ENCODE measurements at regions not wholly inside any gene's neighbourhood (a gene's known extent, or its start where the extent isn't known, plus 50 kb on each side); places are given as distances from the start of the nearest gene placed in this dataset.

DNA sequence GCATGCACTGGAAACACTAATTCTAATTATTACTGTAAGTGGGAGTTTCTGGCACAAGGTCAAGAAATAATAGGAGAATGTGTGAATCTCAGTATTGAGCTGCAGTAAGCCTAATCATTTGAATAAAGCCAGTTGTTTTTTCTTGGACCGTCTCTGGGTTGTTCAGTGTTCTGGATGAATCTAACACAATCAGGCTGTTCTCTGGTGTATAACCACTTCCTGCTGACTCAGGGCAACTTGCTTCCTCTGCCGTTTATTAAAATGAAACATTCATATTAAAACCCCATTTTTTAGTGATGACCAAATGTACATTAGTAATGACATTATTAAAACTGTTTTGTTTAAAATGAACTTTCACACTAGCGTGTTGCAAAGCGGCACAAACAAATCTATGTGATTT lies 273.1 kb upstream of the SNX7 start:
- ATAC-seq (ENCODE audit: low FRiP score), result no peak
- TF ChIP-seq, protein P1, sequence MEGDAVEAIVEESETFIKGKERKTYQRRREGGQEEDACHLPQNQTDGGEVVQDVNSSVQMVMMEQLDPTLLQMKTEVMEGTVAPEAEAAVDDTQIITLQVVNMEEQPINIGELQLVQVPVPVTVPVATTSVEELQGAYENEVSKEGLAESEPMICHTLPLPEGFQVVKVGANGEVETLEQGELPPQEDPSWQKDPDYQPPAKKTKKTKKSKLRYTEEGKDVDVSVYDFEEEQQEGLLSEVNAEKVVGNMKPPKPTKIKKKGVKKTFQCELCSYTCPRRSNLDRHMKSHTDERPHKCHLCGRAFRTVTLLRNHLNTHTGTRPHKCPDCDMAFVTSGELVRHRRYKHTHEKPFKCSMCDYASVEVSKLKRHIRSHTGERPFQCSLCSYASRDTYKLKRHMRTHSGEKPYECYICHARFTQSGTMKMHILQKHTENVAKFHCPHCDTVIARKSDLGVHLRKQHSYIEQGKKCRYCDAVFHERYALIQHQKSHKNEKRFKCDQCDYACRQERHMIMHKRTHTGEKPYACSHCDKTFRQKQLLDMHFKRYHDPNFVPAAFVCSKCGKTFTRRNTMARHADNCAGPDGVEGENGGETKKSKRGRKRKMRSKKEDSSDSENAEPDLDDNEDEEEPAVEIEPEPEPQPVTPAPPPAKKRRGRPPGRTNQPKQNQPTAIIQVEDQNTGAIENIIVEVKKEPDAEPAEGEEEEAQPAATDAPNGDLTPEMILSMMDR (IDR thresholded peaks at IDR 0.05), result no peak
- DNase-seq (ENCODE audit: low spot score), result no peak

DNA sequence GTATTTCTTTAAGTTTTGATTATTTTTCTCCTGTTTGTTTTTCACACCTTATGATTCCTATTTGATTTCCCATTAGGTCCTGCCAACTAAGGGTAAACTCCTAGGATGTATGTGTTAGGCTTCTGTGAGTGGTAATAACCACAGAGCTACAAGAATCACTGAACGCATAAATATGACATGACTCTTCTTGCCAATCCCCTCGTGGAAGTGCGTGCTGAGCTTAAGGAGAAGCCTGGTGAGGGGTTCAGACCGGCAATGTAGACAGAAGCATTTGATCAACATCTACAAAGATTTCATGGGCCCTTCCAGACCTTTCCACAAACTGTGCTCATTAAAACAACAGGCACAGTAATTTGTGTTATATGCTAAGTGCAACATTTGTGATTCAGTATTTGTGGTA lies 273.8 kb upstream of the SNX7 start:
- DNase-seq (ENCODE audit: low spot score) (no peak), ATAC-seq (ENCODE audit: low FRiP score) (no peak)
- TF ChIP-seq, protein P1 (IDR thresholded peaks at IDR 0.05), result no peak

DNA sequence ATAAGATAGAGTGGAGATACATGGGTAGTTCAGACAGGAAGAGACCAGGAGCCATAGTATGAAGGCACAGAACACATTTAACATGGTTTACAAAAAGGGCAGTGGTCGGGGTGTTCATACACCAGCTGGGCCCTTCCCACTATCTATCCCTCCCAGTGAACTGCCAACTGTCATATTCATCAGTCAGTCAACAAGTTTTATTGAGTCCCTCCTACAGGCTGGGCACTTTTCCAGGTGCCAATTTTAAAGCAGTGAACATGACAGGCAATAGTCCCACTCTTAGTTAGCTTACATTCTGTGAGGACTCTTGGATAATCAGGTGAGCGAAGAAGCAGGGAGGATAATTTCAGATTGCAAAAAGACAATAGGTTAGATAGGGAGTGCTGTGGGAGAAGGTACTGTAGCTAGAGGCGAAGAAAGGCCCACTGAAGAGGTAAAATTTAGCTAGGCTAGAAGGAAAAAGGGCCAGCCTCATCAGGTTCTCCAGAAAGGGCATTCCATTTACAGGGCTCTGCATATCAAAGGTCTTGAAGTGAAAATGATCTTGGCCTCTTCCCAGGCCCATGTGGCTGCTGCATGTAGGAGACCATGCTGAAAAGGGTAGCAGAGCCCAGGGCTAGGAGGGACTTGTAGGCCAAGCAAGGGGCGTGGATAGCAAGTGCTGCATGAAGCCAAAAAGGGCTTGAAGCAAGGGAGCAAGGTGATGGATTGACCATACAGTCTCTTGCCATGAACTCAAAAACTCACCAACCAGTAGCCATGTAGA lies 274.7 kb upstream of the SNX7 start:
- ATAC-seq (ENCODE audit: low FRiP score), result no peak
- DNase-seq (ENCODE audit: low spot score), result no peak
- TF ChIP-seq, protein P1 (IDR thresholded peaks at IDR 0.05), result no peak

- no peak for DNase-seq (ENCODE audit: low spot score)
- TF ChIP-seq, protein P1 (IDR thresholded peaks at IDR 0.05), result no peak
- ATAC-seq (ENCODE audit: low FRiP score), result no peak
Measured at GRCh38 chr1:98385652-98386051, 275.9 kb upstream of the SNX7 start.

GRCh38 chr1:98384461-98385141 lies 276.9 kb upstream of the SNX7 start:
- DNase-seq (ENCODE audit: low spot score), result no peak
- TF ChIP-seq, protein P1 (IDR thresholded peaks at IDR 0.05), result no peak
- ATAC-seq (ENCODE audit: low FRiP score), result no peak

- TF ChIP-seq, protein P1 (IDR thresholded peaks at IDR 0.05), result no peak
- no peak for ATAC-seq (ENCODE audit: low FRiP score)
- DNase-seq (ENCODE audit: low spot score), result no peak
Measured at GRCh38 chr1:98382986-98383740, 278.4 kb upstream of the SNX7 start.

Data from omental fat pad (tissue), 3 donors.